OCI-LY7 (cell line): ENCODE measurements at regions not wholly inside any gene's neighbourhood (a gene's known extent, or its start where the extent isn't known, plus 50 kb on each side); places are given as distances from the start of the nearest gene placed in this dataset.

Experiments
- CTCF ChIP-seq: fragments of 200-600 bp; sonication (generic); conservative IDR thresholded peaks from 2 replicates; pipeline ENCODE4 v1.5.1; 2014; ENCODE audit warnings: mild to moderate bottlenecking, antibody characterized with exemption, low read length, moderate library complexity, mixed read lengths
- EZH2phosphoT487 ChIP-seq: fragments of 200-600 bp; sonication (generic); IDR thresholded peaks from 2 replicates; pipeline ENCODE4 v1.6.1; 2018; ENCODE audit warnings: low read depth, borderline replicate concordance, mild to moderate bottlenecking, mixed run types, antibody characterized with exemption, low read length, moderate library complexity, mixed read lengths

GRCh38 chr2:149703281-149703680 lies 115.7 kb upstream of the MMADHC start:
- no peak for TF ChIP-seq CTCF
- TF ChIP-seq EZH2phosphoT487: no peak
